GM23248 (cell line): ENCODE measurements at regions not wholly inside any gene's neighbourhood (a gene's known extent, or its start where the extent isn't known, plus 50 kb on each side); places are given as distances from the start of the nearest gene placed in this dataset. TPM values are rescaled to one million over a fixed set of nuclear protein-coding genes. Genes with fewer than 3 reads are reported as not detected.

Experiments
- DNase-seq: peaks from one replicate; pipeline ENCODE4 v3.0.0-alpha.2; 2015
- H2AFZ ChIP-seq: fragments of 200-600 bp; sonication (generic); 2 replicates; pipeline ENCODE4 v1.6.1; 2016; ENCODE audit warnings: antibody characterized with exemption
- H3F3A ChIP-seq: fragments of 200-600 bp; sonication (generic); 2 replicates; pipeline ENCODE4 v1.6.1; 2016; ENCODE audit warnings: mild to moderate bottlenecking, antibody characterized with exemption, mixed run types; ENCODE audit not compliant: insufficient read depth
- H3K27ac ChIP-seq: fragments of 200-600 bp; sonication (generic); 2 replicates; pipeline ENCODE4 v1.5.1; 2016; ENCODE audit warnings: mild to moderate bottlenecking
- H3K27me3 ChIP-seq: fragments of 200-600 bp; sonication (generic); replicated peaks from 2 replicates; pipeline ENCODE4 v1.6.1; 2016; ENCODE audit warnings: mild to moderate bottlenecking; ENCODE audit not compliant: insufficient read depth
- H3K36me3 ChIP-seq: fragments of 200-600 bp; sonication (generic); 2 replicates; pipeline ENCODE4 v1.6.1; 2016; ENCODE audit warnings: low read depth, mild to moderate bottlenecking
- H3K4me1 ChIP-seq: fragments of 200-600 bp; sonication (generic); 2 replicates; pipeline ENCODE4 v1.6.1; 2016; ENCODE audit warnings: mild to moderate bottlenecking; ENCODE audit not compliant: insufficient read depth
- H3K4me2 ChIP-seq: fragments of 200-600 bp; sonication (generic); one replicate; pipeline ENCODE4 v1.6.1; 2016; ENCODE audit warnings: mild to moderate bottlenecking; ENCODE audit not compliant: unreplicated experiment
- H3K4me3 ChIP-seq: fragments of 200-600 bp; sonication (generic); 2 replicates; pipeline ENCODE4 v1.5.1; 2016; ENCODE audit warnings: mild to moderate bottlenecking
- H3K79me2 ChIP-seq: fragments of 200-600 bp; sonication (generic); 2 replicates; pipeline ENCODE4 v1.6.1; 2016; ENCODE audit warnings: mild to moderate bottlenecking; ENCODE audit not compliant: insufficient read depth
- H3K9ac ChIP-seq: fragments of 200-600 bp; sonication (generic); 2 replicates; pipeline ENCODE4 v1.6.1; 2016; ENCODE audit warnings: mild to moderate bottlenecking
- H3K9me2 ChIP-seq: fragments of 200-600 bp; sonication (generic); 2 replicates; pipeline ENCODE4 v1.6.1; 2016; ENCODE audit warnings: mixed run types, mild to moderate bottlenecking, moderate library complexity; ENCODE audit not compliant: insufficient read depth
- H3K9me3 ChIP-seq: fragments of 200-600 bp; sonication (generic); one replicate; pipeline ENCODE4 v1.6.1; 2017; ENCODE audit warnings: low read depth
- H4K20me1 ChIP-seq: fragments of 200-600 bp; sonication (generic); 2 replicates; pipeline ENCODE4 v1.6.0; 2016; ENCODE audit not compliant: insufficient read depth
- EZH2 ChIP-seq: fragments of 200-600 bp; sonication (generic); IDR thresholded peaks from 2 replicates; pipeline ENCODE4 v1.6.1; 2018; ENCODE audit warnings: antibody characterized with exemption, mild to moderate bottlenecking; ENCODE audit not compliant: insufficient read depth, poor library complexity, severe bottlenecking
- EZH2phosphoT487 ChIP-seq: fragments of 200-600 bp; sonication (generic); IDR thresholded peaks from 2 replicates; pipeline ENCODE4 v1.6.1; 2018; ENCODE audit warnings: antibody characterized with exemption, moderate library complexity, mild to moderate bottlenecking, low read depth; ENCODE audit not compliant: insufficient read depth
- WGBS, 2 experiments: methylation state at CpG; one replicate each; pipeline ENCODE4 v1.1.6; 2015 to 2017; ENCODE audit warnings: low lambda C conversion rate in 2 of 2, low coverage in 1 of 2; ENCODE audit errors: missing lambda C conversion rate in 2 of 2; 5-methylcytosine and 5-hydroxymethylcytosine counted together
- in situ Hi-C: fragments of 300-500 bp; cut with MboI; formaldehyde crosslinking; loops from 2 replicates; pipeline ENCODE4 v1.15.0; 2020
- small RNA-seq: library from RNA; depleted of rRNA; stranded (forward); fragments of <200 nt; gene quantifications from one replicate; pipeline ENCODE3, GENCODE V24; 2014; ENCODE audit warnings: low read depth, low replicate concordance

DNA sequence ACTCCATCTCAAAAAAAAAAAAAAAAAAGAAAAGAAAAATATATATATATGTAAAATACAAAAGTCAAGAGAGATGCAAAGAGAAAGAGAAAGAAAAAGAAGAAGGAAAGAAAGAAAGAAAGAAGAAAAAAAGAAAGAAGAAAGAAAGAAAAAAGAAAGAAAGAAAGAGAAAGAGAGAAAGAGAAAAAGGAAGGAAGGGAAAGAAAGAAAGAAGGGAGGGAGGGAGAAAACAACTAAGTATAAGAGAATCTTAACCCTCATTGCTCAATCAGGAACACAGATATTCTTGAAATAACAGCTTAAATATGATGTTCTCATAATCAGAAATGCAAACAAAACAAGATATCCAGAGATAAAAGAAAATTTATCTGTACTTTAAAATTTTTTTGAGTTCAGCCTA, 54.4 kb upstream of the MARCKS start:
- Histone ChIP-seq H3K27me3 (no peaks in the 10 kb centered on the region), H3K36me3 (no peaks in the 10 kb centered on the region), H4K20me1 (no peaks in the 10 kb centered on the region), H3K79me2 (no peaks in the 10 kb centered on the region), H3K9me2 (no peaks in the 10 kb centered on the region), H3F3A (no peaks in the 10 kb centered on the region), H3K4me2 (no peak overlapping the region), H3K4me1 (no peaks in the 10 kb centered on the region), H3K27ac (no peak overlapping the region), H3K9me3 (no peaks in the 10 kb centered on the region), H3K9ac (no peak overlapping the region), H2AFZ (no peak overlapping the region), H3K4me3 (no peak overlapping the region)
- TF ChIP-seq EZH2phosphoT487 (no peak), EZH2 (no peak)
- DNase-seq: no peak
- in situ Hi-C loops: no loop called here

GRCh38 chr6:113805173-113805790, 51.9 kb upstream of the MARCKS start:
- Histone ChIP-seq H3K79me2 (no peaks in the 10 kb centered on the region), H3K4me2 (no peak overlapping the region), H3K4me3 (no peak overlapping the region), H3K36me3 (no peaks in the 10 kb centered on the region), H3K9me2 (no peaks in the 10 kb centered on the region), H3K27me3 (no peaks in the 10 kb centered on the region), H3K9me3 (no peaks in the 10 kb centered on the region), H4K20me1 (no peaks in the 10 kb centered on the region), H2AFZ (peak overlapping the region; percentile 1; the same call in 1 of the 2 replicates), H3F3A (no peaks in the 10 kb centered on the region), H3K9ac (no peak overlapping the region), H3K27ac (no peak overlapping the region), H3K4me1 (no peaks in the 10 kb centered on the region)
- 78 to 83% methylated on average over 7 of the region's 7 CpGs for WGBS, 2 experiments
- TF ChIP-seq EZH2phosphoT487: no peak
- TF ChIP-seq EZH2: no peak
- in situ Hi-C loops: no loop called here
- no peak for DNase-seq

GRCh38 chr6:113805811-113806495, 51.2 kb upstream of the MARCKS start:
- H3K9ac ChIP-seq: no peak overlapping the region
- no peak for DNase-seq
- no peaks in the 10 kb centered on the region for H3K79me2 ChIP-seq
- TF ChIP-seq EZH2: no peak
- no peak for TF ChIP-seq EZH2phosphoT487
- no peak overlapping the region for H3K4me3 ChIP-seq
- no peaks in the 10 kb centered on the region for H3K9me2 ChIP-seq
- H3K4me2 ChIP-seq: no peak overlapping the region
- in situ Hi-C loops: no loop called here
- H3K27me3 ChIP-seq: no peaks in the 10 kb centered on the region
- WGBS, 2 experiments: 83 to 85% methylated on average over 6 of the region's 6 CpGs
- no peaks in the 10 kb centered on the region for H3F3A ChIP-seq
- H3K4me1 ChIP-seq: no peaks in the 10 kb centered on the region
- H4K20me1 ChIP-seq: no peaks in the 10 kb centered on the region
- H3K36me3 ChIP-seq: no peaks in the 10 kb centered on the region
- H2AFZ ChIP-seq: no peak overlapping the region
- no peak overlapping the region for H3K27ac ChIP-seq
- H3K9me3 ChIP-seq: no peaks in the 10 kb centered on the region

Small RNA genes in the stretch of these regions (small RNA-seq; reads per million reads assigned to genes)
- gene RNU6-1163P: not detected
